ENCODE measurements at regions not wholly inside any gene's neighbourhood (a gene's known extent, or its start where the extent isn't known, plus 50 kb on each side); places are given as distances from the start of the nearest gene placed in this dataset.

DNA sequence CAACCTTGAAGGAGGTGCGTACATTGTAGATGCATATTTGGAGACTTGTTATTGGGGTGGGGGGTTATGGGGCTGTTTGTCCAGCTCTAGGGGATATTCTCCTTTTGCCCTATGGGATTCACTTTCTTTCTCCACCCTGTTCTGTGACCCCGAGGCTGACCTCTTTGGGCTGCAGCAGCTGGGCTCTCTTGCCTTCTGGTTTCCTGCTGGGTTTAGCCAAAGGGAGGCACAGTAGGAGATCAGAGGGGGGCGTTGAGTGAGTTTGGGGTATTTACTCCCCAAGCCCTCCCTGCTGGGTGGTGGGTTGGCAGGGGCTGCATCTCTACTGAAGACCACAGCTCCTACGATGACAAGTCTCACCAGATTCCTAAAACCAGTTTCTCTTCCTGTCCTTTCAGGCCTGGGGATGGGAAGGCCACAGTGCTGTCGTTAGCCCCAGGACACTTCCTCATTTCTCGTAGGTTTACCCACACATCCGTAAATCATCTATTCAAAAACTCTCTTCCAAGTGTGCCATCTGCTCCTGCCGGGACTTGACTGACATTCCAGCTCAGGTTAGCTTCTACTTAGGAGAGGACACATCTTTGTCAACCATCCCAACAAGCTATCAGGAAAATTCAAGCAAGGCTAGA, 127.1 kb downstream of the TMEM30B start:
- intact Hi-C loops (cut with micrococcal nuclease): no loop called here
- no peak for DNase-seq
- H3K27ac ChIP-seq (replicated peaks): no peak overlapping the region
- H3K4me3 ChIP-seq: no peak overlapping the region
- no peaks in the 10 kb centered on the region for H3K9me3 ChIP-seq (replicated peaks)
- H3K27me3 ChIP-seq (ENCODE audit: low read depth): peaks cover 9% of the 10 kb centered on the region
- TF ChIP-seq, protein P1, sequence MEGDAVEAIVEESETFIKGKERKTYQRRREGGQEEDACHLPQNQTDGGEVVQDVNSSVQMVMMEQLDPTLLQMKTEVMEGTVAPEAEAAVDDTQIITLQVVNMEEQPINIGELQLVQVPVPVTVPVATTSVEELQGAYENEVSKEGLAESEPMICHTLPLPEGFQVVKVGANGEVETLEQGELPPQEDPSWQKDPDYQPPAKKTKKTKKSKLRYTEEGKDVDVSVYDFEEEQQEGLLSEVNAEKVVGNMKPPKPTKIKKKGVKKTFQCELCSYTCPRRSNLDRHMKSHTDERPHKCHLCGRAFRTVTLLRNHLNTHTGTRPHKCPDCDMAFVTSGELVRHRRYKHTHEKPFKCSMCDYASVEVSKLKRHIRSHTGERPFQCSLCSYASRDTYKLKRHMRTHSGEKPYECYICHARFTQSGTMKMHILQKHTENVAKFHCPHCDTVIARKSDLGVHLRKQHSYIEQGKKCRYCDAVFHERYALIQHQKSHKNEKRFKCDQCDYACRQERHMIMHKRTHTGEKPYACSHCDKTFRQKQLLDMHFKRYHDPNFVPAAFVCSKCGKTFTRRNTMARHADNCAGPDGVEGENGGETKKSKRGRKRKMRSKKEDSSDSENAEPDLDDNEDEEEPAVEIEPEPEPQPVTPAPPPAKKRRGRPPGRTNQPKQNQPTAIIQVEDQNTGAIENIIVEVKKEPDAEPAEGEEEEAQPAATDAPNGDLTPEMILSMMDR (IDR thresholded peaks at IDR 0.05; ENCODE audit: borderline replicate concordance): no peak
- H3K36me3 ChIP-seq: no peaks in the 10 kb centered on the region
- no peaks in the 10 kb centered on the region for H3K4me1 ChIP-seq

DNA sequence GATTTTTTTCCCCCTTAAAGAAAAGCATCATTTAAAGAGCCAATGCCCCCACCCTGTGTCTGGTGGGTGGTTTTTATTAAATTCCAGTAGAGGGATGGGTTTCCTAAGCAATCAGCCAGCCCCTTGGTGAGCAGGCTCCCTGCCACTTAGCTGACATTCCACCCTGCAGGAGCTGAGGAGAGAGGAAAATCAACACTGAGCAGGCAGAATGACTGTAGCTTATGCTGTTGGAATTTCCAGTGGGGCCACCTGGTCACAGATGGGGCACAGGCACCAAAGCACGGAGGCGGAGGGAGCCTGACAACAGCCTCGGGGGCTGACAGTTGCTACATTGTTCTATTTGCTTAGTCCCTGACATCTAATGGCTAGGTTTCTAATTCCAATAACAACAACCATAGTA, 127.7 kb downstream of the TMEM30B start:
- Histone ChIP-seq H3K27me3 (ENCODE audit: low read depth) (peaks cover 9% of the 10 kb centered on the region), H3K4me1 (no peaks in the 10 kb centered on the region), H3K9me3 (replicated peaks) (no peaks in the 10 kb centered on the region), H3K4me3 (no peak overlapping the region), H3K27ac (replicated peaks) (no peak overlapping the region), H3K36me3 (no peaks in the 10 kb centered on the region)
- intact Hi-C loops (cut with micrococcal nuclease): no loop called here
- TF ChIP-seq, protein P1 (IDR thresholded peaks at IDR 0.05; ENCODE audit: borderline replicate concordance): no peak
- DNase-seq: no peak

DNA sequence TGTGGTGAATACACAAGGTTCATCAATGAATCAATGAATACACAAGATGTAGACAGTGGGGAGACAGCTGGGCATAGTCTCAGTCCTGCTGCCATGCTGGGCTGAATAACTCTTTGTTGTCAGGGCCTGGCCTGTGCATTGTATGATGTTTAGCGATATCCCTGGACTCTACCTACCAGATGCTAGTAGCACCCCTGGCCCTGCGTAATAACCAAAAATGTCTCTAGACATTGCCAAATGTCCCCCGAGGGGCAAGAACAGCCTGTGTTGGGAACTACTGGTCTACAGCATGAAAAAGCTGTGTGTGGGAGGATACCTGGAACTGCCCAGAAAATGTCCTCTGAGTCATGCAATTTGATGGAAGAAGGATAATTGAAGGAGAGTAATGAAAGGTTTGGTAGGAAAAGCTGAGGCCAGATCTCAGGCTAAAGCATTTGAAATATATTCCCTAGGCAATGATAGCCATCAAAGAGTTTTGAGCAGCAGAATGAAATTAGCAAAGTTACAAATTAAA, 128.2 kb downstream of the TMEM30B start:
- Histone ChIP-seq H3K9me3 (replicated peaks) (no peaks in the 10 kb centered on the region), H3K27me3 (ENCODE audit: low read depth) (peaks cover 9% of the 10 kb centered on the region), H3K27ac (replicated peaks) (no peak overlapping the region), H3K4me3 (no peak overlapping the region), H3K36me3 (no peaks in the 10 kb centered on the region), H3K4me1 (no peaks in the 10 kb centered on the region)
- no peak for DNase-seq
- TF ChIP-seq, protein P1 (IDR thresholded peaks at IDR 0.05; ENCODE audit: borderline replicate concordance): no peak
- intact Hi-C loops (cut with micrococcal nuclease): no loop called here

DNA sequence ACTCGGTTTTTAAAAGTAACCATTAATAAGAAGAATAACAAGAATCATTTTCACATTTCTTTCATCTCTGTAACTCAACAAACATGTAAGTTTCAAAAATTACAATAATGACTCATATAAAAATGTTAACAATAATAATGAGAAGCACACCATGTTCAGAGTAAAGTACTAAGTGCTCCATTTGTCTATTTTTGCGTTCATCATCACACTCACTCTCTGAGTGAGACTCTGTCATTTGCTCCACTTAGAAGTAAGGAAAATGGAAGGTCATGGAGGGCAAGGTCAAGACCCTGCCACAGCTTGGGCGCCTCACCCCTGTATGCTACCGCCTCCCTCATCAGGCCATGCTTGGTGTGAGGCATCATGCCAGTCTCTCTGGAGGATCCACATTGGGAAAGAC, 129.9 kb downstream of the TMEM30B start:
- Histone ChIP-seq H3K36me3 (no peaks in the 10 kb centered on the region), H3K4me1 (no peaks in the 10 kb centered on the region), H3K27me3 (ENCODE audit: low read depth) (peaks cover 8% of the 10 kb centered on the region), H3K9me3 (replicated peaks) (no peaks in the 10 kb centered on the region), H3K27ac (replicated peaks) (no peak overlapping the region), H3K4me3 (no peak overlapping the region)
- intact Hi-C loops (cut with micrococcal nuclease): no loop called here
- TF ChIP-seq, protein P1 (IDR thresholded peaks at IDR 0.05; ENCODE audit: borderline replicate concordance): no peak
- DNase-seq: no peak

DNA sequence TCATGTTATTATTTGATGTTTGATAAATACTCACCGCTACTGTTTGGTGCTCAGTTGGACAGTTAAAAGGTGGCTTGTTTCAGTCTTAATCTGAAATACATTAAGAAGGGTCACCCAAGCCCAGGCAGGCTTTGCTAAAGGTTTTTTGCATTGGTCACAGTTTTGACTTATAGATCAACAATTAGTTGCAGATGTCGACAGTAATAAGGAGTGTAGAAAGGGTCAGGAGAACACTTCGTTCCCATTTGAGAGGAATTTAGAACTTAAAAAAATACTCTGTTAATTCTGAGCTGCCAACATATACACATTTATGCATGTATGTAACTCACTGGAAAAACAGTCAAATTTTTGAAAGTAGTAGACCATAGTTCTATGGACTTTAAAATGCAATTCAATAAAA, 130.3 kb downstream of the TMEM30B start:
- TF ChIP-seq, protein P1 (IDR thresholded peaks at IDR 0.05; ENCODE audit: borderline replicate concordance): no peak
- DNase-seq: no peak

More for the DNA sequence above, 130.3 kb downstream of the TMEM30B start:
- intact Hi-C loops (cut with micrococcal nuclease): no loop called here
- Histone ChIP-seq H3K27me3 (ENCODE audit: low read depth) (peaks cover 4% of the 10 kb centered on the region), H3K27ac (replicated peaks) (no peak overlapping the region), H3K9me3 (replicated peaks) (no peaks in the 10 kb centered on the region), H3K4me3 (no peak overlapping the region), H3K36me3 (no peaks in the 10 kb centered on the region), H3K4me1 (no peaks in the 10 kb centered on the region)
